GM23338 (cell line): ENCODE measurements at regions not wholly inside any gene's neighbourhood (a gene's known extent, or its start where the extent isn't known, plus 50 kb on each side); places are given as distances from the start of the nearest gene placed in this dataset.

Experiments
- ATAC-seq: fragments of 200-7000 bp; cut with Tn5 transposase; 3 replicates; pipeline ENCODE4 v1.9.1; 2020
- DNase-seq: peaks from one replicate; pipeline ENCODE4 v3.0.0-alpha.2; 2015; ENCODE audit warnings: low spot score
- H2AFZ ChIP-seq: fragments of 200-600 bp; sonication (generic); 2 replicates; pipeline ENCODE4 v1.8.0; 2016; ENCODE audit warnings: antibody characterized with exemption, mild to moderate bottlenecking, moderate library complexity
- H3F3A ChIP-seq: fragments of 200-600 bp; sonication (generic); replicated peaks from 2 replicates; pipeline ENCODE4 v1.8.0; 2017; ENCODE audit warnings: antibody characterized with exemption, mixed run types, low read depth
- H3K27ac ChIP-seq: fragments of 200-600 bp; sonication (generic); 2 replicates; pipeline ENCODE4 v1.6.1; 2016; ENCODE audit warnings: low read depth
- H3K27me3 ChIP-seq: fragments of 200-600 bp; sonication (generic); 2 replicates; pipeline ENCODE4 v1.8.0; 2016; ENCODE audit warnings: mild to moderate bottlenecking, mixed run types, moderate library complexity; ENCODE audit not compliant: insufficient read depth
- H3K36me3 ChIP-seq: fragments of 200-600 bp; sonication (generic); 2 replicates; pipeline ENCODE4 v1.8.0; 2016; ENCODE audit warnings: mild to moderate bottlenecking; ENCODE audit not compliant: insufficient read depth
- H3K4me1 ChIP-seq: fragments of 200-600 bp; sonication (generic); 2 replicates; pipeline ENCODE4 v1.8.0; 2016; ENCODE audit warnings: mild to moderate bottlenecking, moderate library complexity; ENCODE audit not compliant: insufficient read depth
- H3K4me2 ChIP-seq: fragments of 200-600 bp; sonication (generic); 2 replicates; pipeline ENCODE4 v1.7.1; 2017; ENCODE audit warnings: mixed run types
- H3K4me3 ChIP-seq: fragments of 200-600 bp; sonication (generic); 2 replicates; pipeline ENCODE4 v1.6.1; 2016; ENCODE audit warnings: mixed run types
- H3K79me2 ChIP-seq: fragments of 200-600 bp; sonication (generic); replicated peaks from 2 replicates; pipeline ENCODE4 v1.8.0; 2017; ENCODE audit warnings: mild to moderate bottlenecking; ENCODE audit not compliant: insufficient read depth
- H3K9me2 ChIP-seq: fragments of 200-600 bp; sonication (generic); 2 replicates; pipeline ENCODE4 v1.8.0; 2017; ENCODE audit not compliant: insufficient read depth
- H4K20me1 ChIP-seq: fragments of 200-600 bp; sonication (generic); replicated peaks from 2 replicates; pipeline ENCODE4 v1.8.0; 2017; ENCODE audit warnings: mild to moderate bottlenecking; ENCODE audit not compliant: insufficient read depth
- H3K27ac Mint-ChIP-seq: 2 replicates; pipeline ENCODE4 v1.8.0; 2020; ENCODE audit warnings: inconsistent platforms, mild to moderate bottlenecking, moderate library complexity, mixed read lengths
- H3K27me3 Mint-ChIP-seq: 3 replicates; pipeline ENCODE4 v1.8.0; 2022; ENCODE audit warnings: low read depth, mild to moderate bottlenecking, moderate library complexity, mixed read lengths, inconsistent platforms; ENCODE audit not compliant: insufficient read depth, poor library complexity
- H3K36me3 Mint-ChIP-seq: 3 replicates; pipeline ENCODE4 v1.8.0; 2021; ENCODE audit warnings: low read depth, mild to moderate bottlenecking, inconsistent platforms, moderate library complexity, mixed read lengths
- H3K4me1 Mint-ChIP-seq: 3 replicates; pipeline ENCODE4 v1.8.0; 2020; ENCODE audit warnings: mild to moderate bottlenecking, inconsistent platforms, mixed read lengths
- H3K4me3 Mint-ChIP-seq: 3 replicates; pipeline ENCODE4 v1.8.0; 2021; ENCODE audit warnings: moderate library complexity, mild to moderate bottlenecking, inconsistent platforms, mixed read lengths
- H3K9me3 Mint-ChIP-seq: 3 replicates; pipeline ENCODE4 v1.8.0; 2020; ENCODE audit warnings: moderate library complexity, mild to moderate bottlenecking, inconsistent platforms, mixed read lengths
- STAT1 ChIP-seq: IDR thresholded peaks from one replicate; pipeline ENCODE4 v1.6.1; 2016; ENCODE audit warnings: antibody characterized with exemption; ENCODE audit not compliant: unreplicated experiment
- ZNF114 ChIP-seq: fragments of 250-450 bp; sonication (Bioruptor Pico); IDR thresholded peaks from 2 replicates; pipeline ENCODE4 v1.5.0; 2020; ENCODE audit warnings: mild to moderate bottlenecking, moderate library complexity
- TF ChIP-seq, protein P1 (sequence below): fragments of 250-450 bp; sonication (Bioruptor Pico); IDR thresholded peaks from 2 replicates; pipeline ENCODE4 v1.5.0; 2020; ENCODE audit warnings: mild to moderate bottlenecking, moderate library complexity
- TF ChIP-seq, protein P2 (sequence below): IDR thresholded peaks from 2 replicates; pipeline ENCODE4 v1.6.1; 2016; ENCODE audit warnings: antibody characterized with exemption
- TF ChIP-seq, protein P3 (sequence below): IDR thresholded peaks from one replicate; pipeline ENCODE4 v1.6.1; 2018; ENCODE audit warnings: antibody characterized with exemption; ENCODE audit not compliant: unreplicated experiment

GRCh38 chr20:56989516-56989915, 276.9 kb downstream of the BMP7 start (continued):
- TF ChIP-seq, protein P1, sequence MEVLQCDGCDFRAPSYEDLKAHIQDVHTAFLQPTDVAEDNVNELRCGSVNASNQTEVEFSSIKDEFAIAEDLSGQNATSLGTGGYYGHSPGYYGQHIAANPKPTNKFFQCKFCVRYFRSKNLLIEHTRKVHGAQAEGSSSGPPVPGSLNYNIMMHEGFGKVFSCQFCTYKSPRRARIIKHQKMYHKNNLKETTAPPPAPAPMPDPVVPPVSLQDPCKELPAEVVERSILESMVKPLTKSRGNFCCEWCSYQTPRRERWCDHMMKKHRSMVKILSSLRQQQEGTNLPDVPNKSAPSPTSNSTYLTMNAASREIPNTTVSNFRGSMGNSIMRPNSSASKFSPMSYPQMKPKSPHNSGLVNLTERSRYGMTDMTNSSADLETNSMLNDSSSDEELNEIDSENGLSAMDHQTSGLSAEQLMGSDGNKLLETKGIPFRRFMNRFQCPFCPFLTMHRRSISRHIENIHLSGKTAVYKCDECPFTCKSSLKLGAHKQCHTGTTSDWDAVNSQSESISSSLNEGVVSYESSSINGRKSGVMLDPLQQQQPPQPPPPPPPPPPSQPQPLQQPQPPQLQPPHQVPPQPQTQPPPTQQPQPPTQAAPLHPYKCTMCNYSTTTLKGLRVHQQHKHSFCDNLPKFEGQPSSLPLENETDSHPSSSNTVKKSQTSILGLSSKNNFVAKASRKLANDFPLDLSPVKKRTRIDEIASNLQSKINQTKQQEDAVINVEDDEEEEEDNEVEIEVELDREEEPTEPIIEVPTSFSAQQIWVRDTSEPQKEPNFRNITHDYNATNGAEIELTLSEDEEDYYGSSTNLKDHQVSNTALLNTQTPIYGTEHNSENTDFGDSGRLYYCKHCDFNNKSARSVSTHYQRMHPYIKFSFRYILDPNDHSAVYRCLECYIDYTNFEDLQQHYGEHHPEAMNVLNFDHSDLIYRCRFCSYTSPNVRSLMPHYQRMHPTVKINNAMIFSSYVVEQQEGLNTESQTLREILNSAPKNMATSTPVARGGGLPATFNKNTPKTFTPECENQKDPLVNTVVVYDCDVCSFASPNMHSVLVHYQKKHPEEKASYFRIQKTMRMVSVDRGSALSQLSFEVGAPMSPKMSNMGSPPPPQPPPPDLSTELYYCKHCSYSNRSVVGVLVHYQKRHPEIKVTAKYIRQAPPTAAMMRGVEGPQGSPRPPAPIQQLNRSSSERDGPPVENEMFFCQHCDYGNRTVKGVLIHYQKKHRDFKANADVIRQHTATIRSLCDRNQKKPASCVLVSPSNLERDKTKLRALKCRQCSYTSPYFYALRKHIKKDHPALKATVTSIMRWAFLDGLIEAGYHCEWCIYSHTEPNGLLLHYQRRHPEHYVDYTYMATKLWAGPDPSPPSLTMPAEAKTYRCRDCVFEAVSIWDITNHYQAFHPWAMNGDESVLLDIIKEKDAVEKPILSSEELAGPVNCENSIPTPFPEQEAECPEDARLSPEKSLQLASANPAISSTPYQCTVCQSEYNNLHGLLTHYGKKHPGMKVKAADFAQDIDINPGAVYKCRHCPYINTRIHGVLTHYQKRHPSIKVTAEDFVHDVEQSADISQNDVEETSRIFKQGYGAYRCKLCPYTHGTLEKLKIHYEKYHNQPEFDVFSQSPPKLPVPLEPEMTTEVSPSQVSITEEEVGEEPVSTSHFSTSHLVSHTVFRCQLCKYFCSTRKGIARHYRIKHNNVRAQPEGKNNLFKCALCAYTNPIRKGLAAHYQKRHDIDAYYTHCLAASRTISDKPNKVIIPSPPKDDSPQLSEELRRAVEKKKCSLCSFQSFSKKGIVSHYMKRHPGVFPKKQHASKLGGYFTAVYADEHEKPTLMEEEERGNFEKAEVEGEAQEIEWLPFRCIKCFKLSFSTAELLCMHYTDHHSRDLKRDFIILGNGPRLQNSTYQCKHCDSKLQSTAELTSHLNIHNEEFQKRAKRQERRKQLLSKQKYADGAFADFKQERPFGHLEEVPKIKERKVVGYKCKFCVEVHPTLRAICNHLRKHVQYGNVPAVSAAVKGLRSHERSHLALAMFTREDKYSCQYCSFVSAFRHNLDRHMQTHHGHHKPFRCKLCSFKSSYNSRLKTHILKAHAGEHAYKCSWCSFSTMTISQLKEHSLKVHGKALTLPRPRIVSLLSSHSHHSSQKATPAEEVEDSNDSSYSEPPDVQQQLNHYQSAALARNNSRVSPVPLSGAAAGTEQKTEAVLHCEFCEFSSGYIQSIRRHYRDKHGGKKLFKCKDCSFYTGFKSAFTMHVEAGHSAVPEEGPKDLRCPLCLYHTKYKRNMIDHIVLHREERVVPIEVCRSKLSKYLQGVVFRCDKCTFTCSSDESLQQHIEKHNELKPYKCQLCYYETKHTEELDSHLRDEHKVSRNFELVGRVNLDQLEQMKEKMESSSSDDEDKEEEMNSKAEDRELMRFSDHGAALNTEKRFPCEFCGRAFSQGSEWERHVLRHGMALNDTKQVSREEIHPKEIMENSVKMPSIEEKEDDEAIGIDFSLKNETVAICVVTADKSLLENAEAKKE (CRISPR knock-in tag): no peak
- TF ChIP-seq, protein P2, sequence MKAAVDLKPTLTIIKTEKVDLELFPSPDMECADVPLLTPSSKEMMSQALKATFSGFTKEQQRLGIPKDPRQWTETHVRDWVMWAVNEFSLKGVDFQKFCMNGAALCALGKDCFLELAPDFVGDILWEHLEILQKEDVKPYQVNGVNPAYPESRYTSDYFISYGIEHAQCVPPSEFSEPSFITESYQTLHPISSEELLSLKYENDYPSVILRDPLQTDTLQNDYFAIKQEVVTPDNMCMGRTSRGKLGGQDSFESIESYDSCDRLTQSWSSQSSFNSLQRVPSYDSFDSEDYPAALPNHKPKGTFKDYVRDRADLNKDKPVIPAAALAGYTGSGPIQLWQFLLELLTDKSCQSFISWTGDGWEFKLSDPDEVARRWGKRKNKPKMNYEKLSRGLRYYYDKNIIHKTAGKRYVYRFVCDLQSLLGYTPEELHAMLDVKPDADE: no peak

- H3K9me3 Mint-ChIP-seq: peaks cover 6% of the 10 kb centered on the region; the same call in 2 of the 3 replicates
- H3K27ac ChIP-seq: no peak overlapping the region
- H3K4me3 Mint-ChIP-seq: no peak overlapping the region
- H3K27ac Mint-ChIP-seq: no peak overlapping the region
- ATAC-seq (no peak), DNase-seq (no peak)
- no peak overlapping the region for H3K4me3 ChIP-seq
- H2AFZ ChIP-seq: no peak overlapping the region
- H3K4me1 ChIP-seq: no peaks in the 10 kb centered on the region
- TF ChIP-seq, protein P2: no peak
- TF ChIP-seq, protein P3, sequence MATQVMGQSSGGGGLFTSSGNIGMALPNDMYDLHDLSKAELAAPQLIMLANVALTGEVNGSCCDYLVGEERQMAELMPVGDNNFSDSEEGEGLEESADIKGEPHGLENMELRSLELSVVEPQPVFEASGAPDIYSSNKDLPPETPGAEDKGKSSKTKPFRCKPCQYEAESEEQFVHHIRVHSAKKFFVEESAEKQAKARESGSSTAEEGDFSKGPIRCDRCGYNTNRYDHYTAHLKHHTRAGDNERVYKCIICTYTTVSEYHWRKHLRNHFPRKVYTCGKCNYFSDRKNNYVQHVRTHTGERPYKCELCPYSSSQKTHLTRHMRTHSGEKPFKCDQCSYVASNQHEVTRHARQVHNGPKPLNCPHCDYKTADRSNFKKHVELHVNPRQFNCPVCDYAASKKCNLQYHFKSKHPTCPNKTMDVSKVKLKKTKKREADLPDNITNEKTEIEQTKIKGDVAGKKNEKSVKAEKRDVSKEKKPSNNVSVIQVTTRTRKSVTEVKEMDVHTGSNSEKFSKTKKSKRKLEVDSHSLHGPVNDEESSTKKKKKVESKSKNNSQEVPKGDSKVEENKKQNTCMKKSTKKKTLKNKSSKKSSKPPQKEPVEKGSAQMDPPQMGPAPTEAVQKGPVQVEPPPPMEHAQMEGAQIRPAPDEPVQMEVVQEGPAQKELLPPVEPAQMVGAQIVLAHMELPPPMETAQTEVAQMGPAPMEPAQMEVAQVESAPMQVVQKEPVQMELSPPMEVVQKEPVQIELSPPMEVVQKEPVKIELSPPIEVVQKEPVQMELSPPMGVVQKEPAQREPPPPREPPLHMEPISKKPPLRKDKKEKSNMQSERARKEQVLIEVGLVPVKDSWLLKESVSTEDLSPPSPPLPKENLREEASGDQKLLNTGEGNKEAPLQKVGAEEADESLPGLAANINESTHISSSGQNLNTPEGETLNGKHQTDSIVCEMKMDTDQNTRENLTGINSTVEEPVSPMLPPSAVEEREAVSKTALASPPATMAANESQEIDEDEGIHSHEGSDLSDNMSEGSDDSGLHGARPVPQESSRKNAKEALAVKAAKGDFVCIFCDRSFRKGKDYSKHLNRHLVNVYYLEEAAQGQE: no peak
- TF ChIP-seq ZNF114 (no peak), STAT1 (no peak)
- no peaks in the 10 kb centered on the region for H3F3A ChIP-seq
- no peak overlapping the region for H3K4me2 ChIP-seq
- no peaks in the 10 kb centered on the region for H3K27me3 ChIP-seq
- H3K9me2 ChIP-seq: no peaks in the 10 kb centered on the region
- H3K36me3 Mint-ChIP-seq: 0 out of 3 replicates have a peak, but pooled peaks cover 4% of the 10 kb centered on the region
- H3K27me3 Mint-ChIP-seq: peaks cover 4% of the 10 kb centered on the region
- peaks cover 4% of the 10 kb centered on the region; the same call in 2 of the 3 replicates for H3K4me1 Mint-ChIP-seq
- no peaks in the 10 kb centered on the region for H4K20me1 ChIP-seq
- H3K36me3 ChIP-seq: no peaks in the 10 kb centered on the region
- no peaks in the 10 kb centered on the region for H3K79me2 ChIP-seq
Observed at GRCh38 chr20:56993020-56993559, 273.4 kb downstream of the BMP7 start.
